ENCODE measurements at regions not wholly inside any gene's neighbourhood (a gene's known extent, or its start where the extent isn't known, plus 50 kb on each side); places are given as distances from the start of the nearest gene placed in this dataset.

- no peak for TF ChIP-seq TAF1 (IDR thresholded peaks at IDR 0.05; ENCODE audit: borderline replicate concordance, insufficient read depth, low read length)
- no peak for TF ChIP-seq REST (IDR thresholded peaks at IDR 0.05; ENCODE audit: insufficient read depth in 1 of 2, low read depth in 2 of 2, low read length in 2 of 2)
Observed at GRCh38 chr18:22701795-22702194, 231.3 kb upstream of the RBBP8 start.
